ENCODE measurements at regions not wholly inside any gene's neighbourhood (a gene's known extent, or its start where the extent isn't known, plus 50 kb on each side); places are given as distances from the start of the nearest gene placed in this dataset.
A peak's percentile ranks its signal among the peaks of the same experiment; 100 is the strongest.

- no peak overlapping the region for H3K27ac ChIP-seq
- TF ChIP-seq ZFX (IDR thresholded peaks at IDR 0.05; ENCODE audit: borderline replicate concordance) = no peak
- TF ChIP-seq, protein P1, sequence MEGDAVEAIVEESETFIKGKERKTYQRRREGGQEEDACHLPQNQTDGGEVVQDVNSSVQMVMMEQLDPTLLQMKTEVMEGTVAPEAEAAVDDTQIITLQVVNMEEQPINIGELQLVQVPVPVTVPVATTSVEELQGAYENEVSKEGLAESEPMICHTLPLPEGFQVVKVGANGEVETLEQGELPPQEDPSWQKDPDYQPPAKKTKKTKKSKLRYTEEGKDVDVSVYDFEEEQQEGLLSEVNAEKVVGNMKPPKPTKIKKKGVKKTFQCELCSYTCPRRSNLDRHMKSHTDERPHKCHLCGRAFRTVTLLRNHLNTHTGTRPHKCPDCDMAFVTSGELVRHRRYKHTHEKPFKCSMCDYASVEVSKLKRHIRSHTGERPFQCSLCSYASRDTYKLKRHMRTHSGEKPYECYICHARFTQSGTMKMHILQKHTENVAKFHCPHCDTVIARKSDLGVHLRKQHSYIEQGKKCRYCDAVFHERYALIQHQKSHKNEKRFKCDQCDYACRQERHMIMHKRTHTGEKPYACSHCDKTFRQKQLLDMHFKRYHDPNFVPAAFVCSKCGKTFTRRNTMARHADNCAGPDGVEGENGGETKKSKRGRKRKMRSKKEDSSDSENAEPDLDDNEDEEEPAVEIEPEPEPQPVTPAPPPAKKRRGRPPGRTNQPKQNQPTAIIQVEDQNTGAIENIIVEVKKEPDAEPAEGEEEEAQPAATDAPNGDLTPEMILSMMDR (IDR thresholded peaks at IDR 0.05) = no peak
These were observed 257.9 kb upstream of the KCNH8 start for GRCh38 chr3:18890449-18890848.

DNA sequence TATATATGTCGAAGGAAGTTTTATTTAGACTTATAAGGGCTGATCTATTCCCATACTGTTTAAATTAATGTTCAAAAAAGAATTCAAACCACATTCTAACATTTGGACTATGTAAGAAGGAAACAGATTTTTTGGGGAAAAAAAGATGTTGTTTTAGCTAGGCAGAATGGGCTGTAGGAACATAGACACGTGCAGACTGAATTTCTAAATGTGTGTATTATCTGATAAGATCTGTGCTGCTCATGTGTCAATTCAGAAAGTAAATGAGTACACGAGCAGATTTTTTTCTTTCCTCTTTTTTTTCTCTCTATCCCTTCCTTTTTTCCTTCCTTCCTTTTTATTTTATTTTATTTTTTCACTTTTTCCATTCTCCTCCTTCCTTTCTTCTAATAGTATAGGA is 259.5 kb upstream of the KCNH8 start:
- no peak for TF ChIP-seq ZFX (IDR thresholded peaks at IDR 0.05; ENCODE audit: borderline replicate concordance)
- TF ChIP-seq, protein P1 (IDR thresholded peaks at IDR 0.05) = no peak
- no peak overlapping the region for H3K27ac ChIP-seq

- no peak overlapping the region for H3K27ac ChIP-seq
- TF ChIP-seq, protein P1 (IDR thresholded peaks at IDR 0.05) = peak; percentile 20; the same call in 1 of the 2 replicates
- TF ChIP-seq ZFX (IDR thresholded peaks at IDR 0.05; ENCODE audit: borderline replicate concordance) = no peak
These were observed 259.9 kb upstream of the KCNH8 start for GRCh38 chr3:18888370-18888769.

DNA sequence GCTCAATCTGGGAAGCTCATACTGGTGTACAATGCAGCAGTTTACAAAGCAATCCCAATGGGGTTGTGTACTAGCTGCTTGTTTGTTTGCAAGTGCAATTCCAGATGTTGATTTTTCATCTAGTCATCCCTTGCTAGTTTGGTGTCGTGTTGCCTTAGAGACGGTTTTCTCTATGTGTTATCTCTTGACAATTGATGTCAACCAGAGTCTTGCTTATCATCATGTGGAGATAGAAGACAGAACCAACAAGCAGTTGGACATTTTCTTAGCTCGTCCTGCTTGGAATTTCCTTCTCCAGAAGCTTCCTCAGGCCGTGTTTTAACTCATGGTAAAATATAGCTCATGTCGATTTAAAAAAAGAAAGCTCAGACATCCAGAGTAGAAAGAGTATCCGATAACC is 262.0 kb upstream of the KCNH8 start:
- TF ChIP-seq, protein P1 (IDR thresholded peaks at IDR 0.05) = no peak
- TF ChIP-seq ZFX (IDR thresholded peaks at IDR 0.05; ENCODE audit: borderline replicate concordance) = no peak
- H3K27ac ChIP-seq = no peak overlapping the region

DNA sequence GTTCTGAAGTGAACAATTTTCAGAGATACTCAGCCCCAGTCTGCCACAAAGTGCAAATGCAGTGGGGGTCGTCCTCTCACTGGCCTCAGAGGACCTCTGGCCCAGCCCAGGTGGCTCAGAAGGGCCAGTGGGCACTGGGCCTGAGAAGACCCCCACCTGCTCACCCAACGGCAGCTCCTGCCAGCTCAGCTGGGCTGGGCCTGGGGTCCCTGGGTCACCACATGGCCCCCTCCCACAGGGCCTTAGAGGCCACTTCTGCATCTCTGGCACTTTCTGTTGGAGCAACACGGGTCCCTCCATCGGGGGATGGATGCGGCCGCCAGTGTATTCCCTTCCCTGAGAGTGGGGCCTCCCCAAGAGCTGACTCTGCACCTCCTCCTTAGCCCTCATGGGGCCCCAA is 262.7 kb upstream of the KCNH8 start:
- H3K27ac ChIP-seq = no peak overlapping the region
- TF ChIP-seq, protein P1 (IDR thresholded peaks at IDR 0.05) = no peak
- TF ChIP-seq ZFX (IDR thresholded peaks at IDR 0.05; ENCODE audit: borderline replicate concordance) = no peak

DNA sequence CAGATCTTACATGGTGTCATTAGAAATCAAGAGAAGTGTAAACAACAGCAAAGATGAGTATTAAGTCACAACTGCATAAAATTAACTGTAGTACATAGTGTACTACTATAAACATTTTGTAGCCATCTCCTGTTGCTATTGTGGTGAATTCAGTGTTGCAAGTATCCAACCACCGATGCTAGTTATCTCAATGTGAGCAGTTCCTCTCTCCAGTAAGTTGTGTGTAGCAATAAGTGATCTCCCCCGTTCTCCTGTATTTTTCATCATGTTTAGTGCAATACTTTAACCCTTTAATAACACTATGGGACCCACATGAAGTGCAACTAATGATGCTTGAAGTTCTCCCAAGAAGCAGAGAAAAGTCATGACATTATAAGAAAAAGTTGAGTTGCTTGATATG is 264.7 kb upstream of the KCNH8 start:
- TF ChIP-seq ZFX (IDR thresholded peaks at IDR 0.05; ENCODE audit: borderline replicate concordance) = no peak
- TF ChIP-seq, protein P1 (IDR thresholded peaks at IDR 0.05) = no peak
- H3K27ac ChIP-seq = no peak overlapping the region

- no peak overlapping the region for H3K27ac ChIP-seq
- TF ChIP-seq, protein P1 (IDR thresholded peaks at IDR 0.05) = no peak
- TF ChIP-seq ZFX (IDR thresholded peaks at IDR 0.05; ENCODE audit: borderline replicate concordance) = no peak
These were observed 267.6 kb upstream of the KCNH8 start for GRCh38 chr3:18880691-18881090.
